ENCODE measurements at regions not wholly inside any gene's neighbourhood (a gene's known extent, or its start where the extent isn't known, plus 50 kb on each side); places are given as distances from the start of the nearest gene placed in this dataset.
A peak's percentile ranks its signal among the peaks of the same experiment; 100 is the strongest.

DNA sequence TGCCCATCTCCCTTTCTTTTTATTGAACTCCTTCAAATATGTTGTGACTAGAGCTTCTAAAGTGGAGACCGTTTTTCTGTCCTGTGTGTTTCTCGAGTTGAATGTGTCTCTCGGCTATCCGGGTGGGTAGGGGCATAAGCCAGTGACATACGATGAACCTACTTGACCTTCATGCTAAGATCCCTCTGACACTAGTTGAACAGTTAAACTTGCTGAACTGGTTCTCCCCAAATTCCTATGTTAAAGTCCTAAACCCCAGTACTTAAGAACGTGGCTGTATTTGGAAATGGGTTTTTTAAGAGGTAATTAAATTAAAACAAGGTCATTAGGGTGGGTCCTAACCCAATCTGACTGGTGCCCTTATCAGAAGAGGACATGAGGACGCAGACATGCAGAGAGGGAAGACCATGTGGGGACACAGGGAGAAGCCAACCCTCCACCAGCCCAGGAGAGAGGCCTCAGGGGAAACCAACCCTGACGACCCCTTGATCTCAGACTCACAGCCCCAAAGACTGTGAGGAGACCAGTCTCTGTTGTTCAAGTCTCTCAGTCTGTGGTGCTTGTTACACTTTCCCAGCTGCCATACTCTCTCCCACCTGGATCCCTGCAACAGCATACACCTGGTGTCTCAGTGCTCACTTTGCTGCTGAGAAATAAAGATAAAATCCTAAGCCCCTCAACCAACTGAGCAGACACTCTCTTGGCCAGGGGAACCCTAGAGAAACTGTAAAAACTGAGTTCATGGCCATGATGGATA, 208.4 kb downstream of the MYLK4 start:
- no peak for DNase-seq (ENCODE audit: low read depth)
- TF ChIP-seq, protein P1, sequence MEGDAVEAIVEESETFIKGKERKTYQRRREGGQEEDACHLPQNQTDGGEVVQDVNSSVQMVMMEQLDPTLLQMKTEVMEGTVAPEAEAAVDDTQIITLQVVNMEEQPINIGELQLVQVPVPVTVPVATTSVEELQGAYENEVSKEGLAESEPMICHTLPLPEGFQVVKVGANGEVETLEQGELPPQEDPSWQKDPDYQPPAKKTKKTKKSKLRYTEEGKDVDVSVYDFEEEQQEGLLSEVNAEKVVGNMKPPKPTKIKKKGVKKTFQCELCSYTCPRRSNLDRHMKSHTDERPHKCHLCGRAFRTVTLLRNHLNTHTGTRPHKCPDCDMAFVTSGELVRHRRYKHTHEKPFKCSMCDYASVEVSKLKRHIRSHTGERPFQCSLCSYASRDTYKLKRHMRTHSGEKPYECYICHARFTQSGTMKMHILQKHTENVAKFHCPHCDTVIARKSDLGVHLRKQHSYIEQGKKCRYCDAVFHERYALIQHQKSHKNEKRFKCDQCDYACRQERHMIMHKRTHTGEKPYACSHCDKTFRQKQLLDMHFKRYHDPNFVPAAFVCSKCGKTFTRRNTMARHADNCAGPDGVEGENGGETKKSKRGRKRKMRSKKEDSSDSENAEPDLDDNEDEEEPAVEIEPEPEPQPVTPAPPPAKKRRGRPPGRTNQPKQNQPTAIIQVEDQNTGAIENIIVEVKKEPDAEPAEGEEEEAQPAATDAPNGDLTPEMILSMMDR (conservative IDR thresholded peaks at IDR 0.05; ENCODE audit: low read depth, low read length), result no peak
- H3K4me3 ChIP-seq (ENCODE audit: low read length), result no peak overlapping the region

DNA sequence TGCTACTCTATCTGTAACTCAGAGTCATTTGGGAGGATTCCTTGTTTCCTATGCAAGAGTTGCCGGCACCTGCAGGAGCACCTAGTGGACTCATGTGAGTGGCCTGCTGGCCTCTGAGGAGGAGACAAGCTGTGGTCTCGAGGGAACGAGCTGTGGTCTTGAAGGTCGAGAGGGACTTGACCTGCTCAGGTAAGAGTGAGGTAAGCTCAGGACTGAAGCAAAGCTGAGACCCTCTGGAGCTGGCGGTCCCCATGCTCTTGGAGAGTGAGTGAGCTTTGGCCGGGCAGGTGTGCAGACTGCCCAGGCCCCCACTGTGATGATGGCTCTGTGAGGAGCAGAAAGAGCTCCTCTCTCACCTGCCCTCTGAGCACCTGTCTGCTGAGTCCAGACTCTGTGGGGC, 214.3 kb downstream of the MYLK4 start:
- no peak for DNase-seq (ENCODE audit: low read depth)
- TF ChIP-seq, protein P1 (conservative IDR thresholded peaks at IDR 0.05; ENCODE audit: low read depth, low read length), result no peak
- no peak overlapping the region for H3K4me3 ChIP-seq (ENCODE audit: low read length)

DNA sequence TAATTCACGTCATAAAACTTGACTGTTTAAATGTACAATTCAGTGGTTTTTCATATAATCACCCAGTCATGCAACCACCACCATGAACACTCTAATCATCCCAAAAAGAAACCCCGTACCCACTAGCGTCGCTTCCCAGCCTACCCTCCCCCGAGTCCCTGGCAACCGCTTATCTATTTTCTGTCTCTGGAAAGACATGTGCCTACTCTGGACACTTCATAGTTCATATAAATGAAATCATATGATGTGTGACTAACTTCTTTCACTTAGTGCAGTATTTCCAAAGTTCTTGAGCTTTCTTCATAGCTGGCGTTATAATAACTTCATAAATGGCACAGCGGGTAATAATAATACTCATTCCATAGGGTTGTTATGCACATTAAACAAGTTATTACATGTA, 215.2 kb downstream of the MYLK4 start:
- TF ChIP-seq, protein P1 (conservative IDR thresholded peaks at IDR 0.05; ENCODE audit: low read depth, low read length), result no peak
- no peak for DNase-seq (ENCODE audit: low read depth)
- no peak overlapping the region for H3K4me3 ChIP-seq (ENCODE audit: low read length)

DNA sequence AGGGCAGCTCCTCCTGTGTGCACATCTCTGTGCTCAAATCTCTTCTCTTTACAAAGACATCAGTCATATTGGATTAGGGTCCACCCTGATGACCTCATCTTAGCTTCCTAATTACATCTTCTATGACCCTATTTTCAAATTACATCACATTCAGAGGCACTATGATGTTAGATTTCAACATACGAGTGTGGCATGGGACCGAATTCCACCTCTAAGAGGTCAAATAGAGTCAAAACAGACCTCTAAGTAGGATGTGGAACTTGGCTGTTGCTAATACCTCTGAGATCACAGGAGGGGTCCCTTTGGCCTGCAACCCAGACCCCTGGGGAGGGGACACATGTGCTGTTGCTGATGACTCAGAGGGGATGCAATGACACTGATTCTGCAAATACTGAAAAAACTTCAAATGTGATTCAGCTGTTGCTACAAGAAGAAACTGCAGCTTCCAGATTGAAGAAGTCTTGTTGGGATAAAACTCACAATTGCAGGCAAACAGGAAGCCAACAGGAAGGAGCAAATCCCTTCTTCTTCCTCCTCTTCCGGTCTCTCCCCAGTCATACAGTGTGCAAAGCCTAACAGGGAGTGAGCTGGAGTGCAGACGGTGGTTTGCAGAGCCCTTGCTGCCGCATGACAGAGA, 216.2 kb downstream of the MYLK4 start:
- DNase-seq (ENCODE audit: low read depth), result no peak
- TF ChIP-seq, protein P1 (conservative IDR thresholded peaks at IDR 0.05; ENCODE audit: low read depth, low read length), result no peak

DNA sequence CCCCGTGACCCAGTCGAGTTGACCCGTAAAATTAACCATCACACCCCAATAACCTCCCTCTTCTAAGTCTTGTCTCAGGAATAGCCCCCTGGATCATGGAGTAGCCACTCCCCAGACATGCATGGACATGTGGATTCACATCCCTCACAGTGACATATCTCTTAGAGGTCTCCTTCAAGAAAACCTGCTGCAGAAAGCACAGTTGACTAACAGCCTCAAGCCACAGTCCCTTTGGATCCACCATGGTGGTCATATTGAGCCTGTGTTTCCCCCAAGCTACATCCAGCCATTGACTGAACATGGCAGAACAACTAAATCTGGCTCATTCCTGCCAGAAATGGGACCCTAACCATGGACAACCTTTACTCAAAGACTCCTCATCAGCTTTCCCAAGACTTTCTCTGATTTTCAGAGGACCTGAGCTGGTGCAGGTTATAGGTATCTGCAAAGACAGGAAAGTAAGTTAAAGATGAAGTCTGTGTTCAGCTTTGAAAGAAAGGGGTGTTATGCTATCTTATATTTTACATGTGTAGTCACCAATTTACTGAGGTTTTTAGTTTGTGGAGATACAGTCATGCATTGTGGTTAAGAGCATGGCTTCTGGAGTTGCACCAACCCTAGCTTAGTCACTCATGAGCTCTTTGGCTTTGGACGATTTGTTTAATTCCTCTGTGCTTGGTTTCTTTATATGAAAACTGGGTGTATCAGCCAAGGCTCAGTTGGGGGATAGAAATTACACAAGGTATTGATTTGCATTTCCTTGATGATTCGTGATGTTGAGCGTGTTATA, 219.1 kb downstream of the MYLK4 start:
- H3K4me3 ChIP-seq (ENCODE audit: low read length), result no peak overlapping the region
- DNase-seq (ENCODE audit: low read depth), result peak; percentile 36
- TF ChIP-seq, protein P1 (conservative IDR thresholded peaks at IDR 0.05; ENCODE audit: low read depth, low read length), result no peak

More for the DNA sequence above, 216.2 kb downstream of the MYLK4 start:
- H3K4me3 ChIP-seq (ENCODE audit: low read length), result no peak overlapping the region

DNA sequence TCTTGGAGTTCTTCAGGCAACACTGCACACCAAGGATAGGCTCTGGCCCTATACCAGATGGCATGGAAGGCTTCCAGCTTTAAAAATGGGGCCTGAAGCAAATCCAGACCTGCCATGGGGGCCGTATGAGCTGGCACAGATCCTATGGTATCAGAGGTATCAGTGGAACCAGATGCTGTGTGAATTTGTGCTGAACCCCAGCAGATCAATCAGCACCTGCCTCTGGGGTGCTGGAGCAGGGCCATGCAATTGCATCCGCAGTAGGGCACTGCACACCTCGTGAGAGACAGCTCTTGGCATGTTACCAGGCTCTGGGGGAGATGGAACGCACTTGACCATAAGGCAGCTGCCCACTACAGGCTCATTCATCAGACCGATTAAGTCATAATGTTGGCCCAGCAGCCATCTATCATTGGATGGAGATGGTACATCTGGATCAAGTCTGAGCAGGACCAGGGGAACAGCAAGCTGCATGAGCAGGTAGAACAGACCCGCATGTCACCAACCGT, 221.5 kb downstream of the MYLK4 start:
- H3K4me3 ChIP-seq (ENCODE audit: low read length), result no peak overlapping the region
- TF ChIP-seq, protein P1 (conservative IDR thresholded peaks at IDR 0.05; ENCODE audit: low read depth, low read length), result no peak
- no peak for DNase-seq (ENCODE audit: low read depth)
